Activated CD4-positive, alpha-beta memory T cell treated with anti-CD3 and anti-CD28 coated beads, Interleukin-2, amount 10 ng/mL, durations not matched to agents 7 days and 5 days (primary cell): ENCODE measurements at regions not wholly inside any gene's neighbourhood (a gene's known extent, or its start where the extent isn't known, plus 50 kb on each side); places are given as distances from the start of the nearest gene placed in this dataset.

Source experiments
- CTCF ChIA-PET: fragments of 350-600 bp; sonication (Branson Sonifier 250); formaldehyde crosslinking; loops from one replicate; lab custom pipeline; 2021; ENCODE audit warnings: antibody characterized with exemption, inconsistent platforms; lab: Charles Lee
- POLR2A ChIA-PET: fragments of 350-600 bp; sonication (Branson Sonifier 250); formaldehyde crosslinking; loops from one replicate; lab custom pipeline; 2021; ENCODE audit warnings: antibody characterized with exemption; lab: Charles Lee
- DNase-seq: peaks from one replicate; pipeline ENCODE4 v3.0.0-alpha.2; 2020
- H3K27ac Mint-ChIP-seq: one replicate; pipeline ENCODE4 v1.8.0; 2021; ENCODE audit warnings: mild to moderate bottlenecking, mixed read lengths
- H3K27me3 Mint-ChIP-seq: one replicate; pipeline ENCODE4 v1.8.0; 2021; ENCODE audit warnings: mixed read lengths
- H3K36me3 Mint-ChIP-seq: one replicate; pipeline ENCODE4 v1.8.0; 2021; ENCODE audit warnings: low read depth, mixed read lengths
- H3K4me1 Mint-ChIP-seq: one replicate; pipeline ENCODE4 v1.8.0; 2021; ENCODE audit warnings: mixed read lengths
- H3K4me3 Mint-ChIP-seq: one replicate; pipeline ENCODE4 v1.8.0; 2021; ENCODE audit warnings: mild to moderate bottlenecking, mixed read lengths
- H3K9me3 Mint-ChIP-seq: one replicate; pipeline ENCODE4 v1.8.0; 2021; ENCODE audit warnings: mixed read lengths

DNA sequence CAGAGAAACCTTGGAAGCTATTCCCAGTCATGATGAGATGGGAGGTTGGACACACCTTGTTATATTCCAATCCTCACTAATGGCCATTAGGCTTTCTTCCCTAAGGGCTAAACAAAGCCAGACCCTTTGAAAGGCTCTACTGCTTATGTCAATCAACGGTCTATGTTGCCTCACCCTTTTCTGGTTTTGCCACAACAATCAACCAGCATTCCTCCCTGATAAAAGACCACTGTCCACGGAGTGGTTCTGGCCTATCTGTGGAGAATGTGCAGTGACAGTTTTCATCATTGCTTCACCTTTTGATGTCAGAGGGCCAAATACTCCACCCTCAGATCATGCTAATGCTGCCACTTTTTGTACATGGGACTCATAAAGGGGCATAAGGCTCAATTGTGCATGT lies 913.4 kb downstream of the RPA4 start:
- POLR2A ChIA-PET, result no interaction called here

DNA sequence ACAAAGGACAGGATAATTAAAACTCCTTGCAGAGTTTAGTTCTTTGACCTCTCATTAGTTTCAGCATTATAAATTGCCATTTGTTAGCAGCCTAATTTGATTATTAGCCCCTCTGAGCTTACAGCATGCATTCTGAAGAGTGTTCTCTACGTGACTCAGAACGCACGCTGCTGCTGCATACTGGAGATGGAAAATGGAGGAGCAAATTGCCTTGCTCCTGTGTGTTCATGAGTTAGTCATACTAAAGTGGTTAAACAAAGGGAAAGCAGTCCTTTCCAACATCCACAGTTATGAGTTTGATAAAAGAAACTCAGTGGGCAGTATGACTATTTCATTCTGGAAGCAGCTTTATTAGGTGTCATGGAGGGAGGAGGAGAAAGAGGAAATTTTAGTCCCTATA lies 922.5 kb downstream of the RPA4 start:
- Mint-ChIP-seq H3K36me3 (no peaks in the 10 kb centered on the region), H3K4me3 (no peak overlapping the region), H3K4me1 (no peaks in the 10 kb centered on the region), H3K9me3 (no peaks in the 10 kb centered on the region), H3K27ac (no peak overlapping the region), H3K27me3 (no peaks in the 10 kb centered on the region)
- ChIA-PET POLR2A (no interaction called here), CTCF (no interaction called here)
- DNase-seq, result no peak

More for the DNA sequence above, 913.4 kb downstream of the RPA4 start:
- H3K36me3 Mint-ChIP-seq, result no peaks in the 10 kb centered on the region
- H3K27me3 Mint-ChIP-seq, result no peaks in the 10 kb centered on the region
- CTCF ChIA-PET, result no interaction called here
- H3K4me3 Mint-ChIP-seq, result no peak overlapping the region
- no peaks in the 10 kb centered on the region for H3K4me1 Mint-ChIP-seq
- H3K9me3 Mint-ChIP-seq, result no peaks in the 10 kb centered on the region
- DNase-seq, result no peak
- no peak overlapping the region for H3K27ac Mint-ChIP-seq

DNA sequence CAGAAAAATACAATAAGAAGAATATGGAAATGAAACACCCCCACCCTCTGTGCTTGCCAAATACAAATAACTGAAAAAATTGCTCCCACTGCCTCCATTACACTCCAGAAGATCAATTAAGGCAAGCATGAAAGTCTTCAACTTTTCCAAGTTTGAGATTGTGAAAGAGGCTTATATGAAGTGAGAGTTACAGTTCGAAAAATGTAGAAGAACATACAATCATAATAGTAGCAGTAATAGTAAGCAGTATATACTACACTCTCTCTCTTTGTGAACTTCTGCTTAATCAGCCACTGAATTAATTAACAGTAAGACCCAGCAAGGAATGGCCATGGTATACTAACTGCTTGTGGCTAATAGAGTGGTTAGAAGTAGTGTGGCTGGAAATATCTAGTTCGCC lies 923.2 kb downstream of the RPA4 start:
- no peak overlapping the region for H3K4me3 Mint-ChIP-seq
- POLR2A ChIA-PET, result no interaction called here
- no peaks in the 10 kb centered on the region for H3K9me3 Mint-ChIP-seq
- no peak overlapping the region for H3K27ac Mint-ChIP-seq
- no peaks in the 10 kb centered on the region for H3K27me3 Mint-ChIP-seq
- CTCF ChIA-PET, result no interaction called here
- no peaks in the 10 kb centered on the region for H3K36me3 Mint-ChIP-seq
- H3K4me1 Mint-ChIP-seq, result no peaks in the 10 kb centered on the region
- DNase-seq, result no peak

DNA sequence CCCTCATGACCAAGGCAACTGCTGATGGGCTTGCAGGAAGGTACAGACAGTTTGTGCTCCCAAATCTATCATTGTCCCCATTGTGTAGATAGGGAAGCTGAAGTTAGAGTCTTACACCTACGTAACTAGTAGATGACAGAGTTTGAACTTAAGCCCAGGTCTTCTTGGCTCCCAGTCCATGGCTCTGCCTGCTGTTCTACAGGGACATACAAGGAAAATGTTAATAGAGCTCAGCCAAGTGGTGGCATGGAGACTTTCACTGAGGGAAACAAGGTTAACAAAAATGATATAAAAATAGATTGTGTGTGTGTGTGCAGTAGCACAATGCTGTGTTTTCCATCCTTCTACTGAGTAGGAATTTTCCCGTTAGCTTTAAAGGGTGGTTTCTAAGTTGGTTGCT lies 936.5 kb downstream of the RPA4 start:
- Mint-ChIP-seq H3K27me3 (no peaks in the 10 kb centered on the region), H3K27ac (no peak overlapping the region), H3K36me3 (no peaks in the 10 kb centered on the region), H3K4me3 (no peak overlapping the region), H3K9me3 (no peaks in the 10 kb centered on the region), H3K4me1 (no peaks in the 10 kb centered on the region)
- no peak for DNase-seq
- CTCF ChIA-PET, result no interaction called here
- POLR2A ChIA-PET, result no interaction called here

DNA sequence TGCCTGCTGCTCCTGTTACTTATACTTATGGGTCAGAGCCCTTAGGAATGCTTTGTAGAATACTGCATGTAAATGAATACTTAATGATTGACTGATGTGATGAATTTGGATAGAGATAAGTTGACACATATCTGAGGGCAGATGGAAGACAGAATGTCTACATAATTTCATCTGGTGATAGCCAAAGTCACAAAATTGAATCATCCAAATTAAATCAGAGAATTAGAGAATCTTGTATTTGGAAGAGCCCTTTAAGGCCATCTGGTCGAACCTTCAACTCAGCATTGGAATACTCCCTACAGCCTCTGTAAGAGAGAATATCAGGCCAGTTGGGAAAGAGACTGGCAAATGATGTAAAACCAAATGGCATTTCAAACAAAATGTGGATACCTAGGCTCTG lies 944.8 kb downstream of the RPA4 start:
- CTCF ChIA-PET, result no interaction called here
- H3K4me3 Mint-ChIP-seq, result no peak overlapping the region
- H3K4me1 Mint-ChIP-seq, result no peaks in the 10 kb centered on the region
- no peaks in the 10 kb centered on the region for H3K9me3 Mint-ChIP-seq
- POLR2A ChIA-PET, result no interaction called here
- H3K36me3 Mint-ChIP-seq, result no peaks in the 10 kb centered on the region
- H3K27ac Mint-ChIP-seq, result no peak overlapping the region
- no peak for DNase-seq
- H3K27me3 Mint-ChIP-seq, result no peaks in the 10 kb centered on the region

DNA sequence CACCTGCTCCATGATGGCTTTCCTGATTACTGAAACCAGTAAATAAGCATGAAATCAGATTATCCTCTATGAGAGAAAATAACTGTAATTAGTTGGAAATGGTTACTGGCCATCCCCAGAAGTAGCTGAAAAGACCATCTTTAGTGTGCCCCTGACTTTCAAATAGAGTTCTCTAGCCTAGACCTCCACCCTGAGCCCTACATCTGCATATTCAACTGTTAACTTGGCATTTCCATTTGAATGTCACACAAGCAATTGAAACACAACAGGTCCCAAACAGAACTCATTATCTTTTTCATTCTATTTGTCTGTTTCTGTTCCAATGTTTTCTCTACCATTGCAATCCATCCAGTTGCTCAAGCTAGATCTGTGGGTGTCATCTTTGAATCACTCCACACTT lies 952.3 kb downstream of the RPA4 start:
- Mint-ChIP-seq H3K4me3 (no peak overlapping the region), H3K4me1 (no peaks in the 10 kb centered on the region), H3K27me3 (no peaks in the 10 kb centered on the region), H3K9me3 (no peaks in the 10 kb centered on the region), H3K36me3 (no peaks in the 10 kb centered on the region), H3K27ac (no peak overlapping the region)
- DNase-seq, result no peak
- POLR2A ChIA-PET, result no interaction called here
- CTCF ChIA-PET, result no interaction called here

DNA sequence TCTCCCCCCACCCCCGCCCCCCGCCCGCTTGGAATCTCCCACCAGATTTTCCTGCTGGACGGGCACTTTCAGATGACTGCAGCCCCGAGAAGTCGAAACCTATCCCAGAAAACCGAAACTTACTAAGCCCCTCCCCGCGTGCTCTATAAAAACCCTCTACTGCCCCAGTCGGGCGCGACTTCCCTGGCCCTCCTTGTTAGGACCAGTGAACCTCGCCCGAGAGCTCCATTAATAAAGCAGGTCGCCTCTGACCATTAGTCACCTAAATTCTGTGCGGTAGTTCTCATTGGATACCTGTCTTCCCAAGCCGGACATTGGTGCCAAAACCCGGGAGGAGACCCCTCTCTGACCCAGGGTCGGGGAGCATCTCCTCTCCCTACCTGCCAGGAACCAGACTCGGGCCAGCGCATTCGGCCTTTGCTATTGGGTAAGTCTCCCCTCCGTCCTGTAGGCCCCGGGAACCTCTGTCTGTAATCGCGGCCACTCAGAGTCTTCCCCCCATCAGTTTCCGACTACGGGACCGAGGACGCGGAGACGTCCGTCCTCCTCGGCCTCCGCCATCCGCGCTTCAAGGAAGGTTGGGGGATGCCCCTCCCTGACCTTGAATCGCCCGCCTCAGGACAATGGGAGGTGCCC lies 958.0 kb downstream of the RPA4 start:
- no peaks in the 10 kb centered on the region for H3K4me1 Mint-ChIP-seq
- H3K9me3 Mint-ChIP-seq, result peaks cover 20% of the 10 kb centered on the region
- H3K36me3 Mint-ChIP-seq, result no peaks in the 10 kb centered on the region
- H3K27me3 Mint-ChIP-seq, result no peaks in the 10 kb centered on the region
- DNase-seq, result no peak
- H3K4me3 Mint-ChIP-seq, result no peak overlapping the region
- H3K27ac Mint-ChIP-seq, result no peak overlapping the region
- POLR2A ChIA-PET, result no interaction called here
- CTCF ChIA-PET, result no interaction called here

DNA sequence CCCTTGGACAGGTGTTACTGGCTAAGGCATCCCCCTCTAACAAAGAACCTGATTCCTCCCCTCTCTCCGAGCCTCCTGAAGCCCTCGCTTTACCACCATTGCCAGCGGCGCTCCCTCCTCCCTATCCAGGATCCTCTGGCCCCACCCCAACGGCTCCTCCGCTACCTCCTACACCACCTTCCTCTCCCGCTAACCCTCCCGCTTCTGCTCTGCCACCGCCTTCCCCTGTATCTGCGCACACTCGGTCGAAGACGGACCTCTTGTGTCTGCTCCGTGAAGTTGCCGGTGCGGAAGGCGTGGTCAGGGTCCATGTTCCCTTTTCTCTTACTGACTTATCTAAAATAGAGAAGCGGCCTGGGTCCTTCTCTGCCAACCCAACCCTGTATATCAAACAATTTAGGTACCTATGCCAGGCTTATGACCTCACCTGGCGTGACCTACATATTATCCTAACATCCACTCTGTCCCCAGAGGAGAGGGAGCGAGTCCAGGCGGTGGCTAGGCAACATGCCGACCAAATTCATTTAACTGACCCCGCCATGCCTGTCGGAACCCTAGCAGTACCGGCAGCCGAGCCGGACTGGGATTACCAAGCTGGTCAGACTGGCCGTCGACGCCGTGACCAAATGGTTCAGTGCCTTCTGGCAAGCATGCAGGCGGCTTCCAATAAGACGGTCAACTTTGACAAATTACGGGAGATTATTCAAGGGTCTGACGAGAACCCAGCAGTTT lies 958.9 kb downstream of the RPA4 start:
- H3K27me3 Mint-ChIP-seq, result no peaks in the 10 kb centered on the region
- no peak for DNase-seq
- ChIA-PET CTCF (no interaction called here), POLR2A (no interaction called here)
- no peak overlapping the region for H3K4me3 Mint-ChIP-seq
- H3K36me3 Mint-ChIP-seq, result no peaks in the 10 kb centered on the region
- no peak overlapping the region for H3K27ac Mint-ChIP-seq
- H3K9me3 Mint-ChIP-seq, result peaks cover 25% of the 10 kb centered on the region
- H3K4me1 Mint-ChIP-seq, result no peaks in the 10 kb centered on the region

DNA sequence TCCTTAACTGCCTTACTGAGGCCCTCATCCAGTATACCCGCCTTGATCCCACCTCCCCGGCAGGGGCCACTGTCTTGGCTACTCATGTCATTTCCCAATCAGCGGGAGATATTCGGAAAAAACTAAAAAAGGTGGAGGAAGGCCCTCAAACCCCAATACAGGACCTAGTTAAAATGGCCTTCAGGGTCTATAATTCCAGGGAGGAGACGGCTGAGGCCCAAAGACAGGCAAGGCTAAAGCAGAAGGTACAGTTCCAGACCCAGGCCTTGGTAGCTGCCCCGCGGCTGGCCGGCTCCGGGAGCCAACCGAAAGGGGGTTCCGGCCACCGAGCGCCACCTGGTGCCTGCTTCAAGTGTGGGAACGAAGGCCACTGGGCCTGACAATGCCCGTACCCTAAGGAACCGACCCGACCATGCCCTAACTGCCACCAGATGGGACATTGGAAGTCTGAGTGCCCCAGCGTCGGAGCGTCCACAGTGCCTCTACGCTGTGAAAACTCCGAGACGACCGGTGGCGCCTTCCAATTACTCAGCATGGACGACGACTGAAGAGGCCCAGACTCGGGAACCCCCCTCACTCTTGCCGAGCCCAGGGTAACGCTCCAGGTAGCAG lies 959.6 kb downstream of the RPA4 start:
- CTCF ChIA-PET, result no interaction called here
- H3K27me3 Mint-ChIP-seq, result no peaks in the 10 kb centered on the region
- no peak overlapping the region for H3K4me3 Mint-ChIP-seq
- no peaks in the 10 kb centered on the region for H3K36me3 Mint-ChIP-seq
- POLR2A ChIA-PET, result no interaction called here
- H3K27ac Mint-ChIP-seq, result no peak overlapping the region
- no peaks in the 10 kb centered on the region for H3K4me1 Mint-ChIP-seq
- peaks cover 29% of the 10 kb centered on the region for H3K9me3 Mint-ChIP-seq
- no peak for DNase-seq

DNA sequence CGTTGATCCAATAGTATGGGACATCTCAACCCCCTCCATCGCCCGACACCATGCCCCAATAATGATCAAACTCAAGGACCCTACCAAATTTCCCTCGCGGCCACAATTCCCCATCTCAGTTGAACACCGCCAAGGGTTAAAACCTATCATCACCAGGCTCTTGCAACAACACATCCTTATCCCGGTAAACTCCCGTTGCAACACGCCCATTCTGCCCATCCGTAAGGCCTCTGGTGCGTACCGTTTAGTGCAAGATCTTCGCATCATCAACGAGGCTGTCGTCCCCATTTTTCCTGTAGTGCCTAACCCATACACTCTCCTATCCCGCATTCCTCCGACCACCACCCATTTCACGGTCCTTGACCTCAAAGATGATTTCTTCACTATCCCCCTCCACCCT lies 960.5 kb downstream of the RPA4 start:
- CTCF ChIA-PET, result no interaction called here
- Mint-ChIP-seq H3K27me3 (no peaks in the 10 kb centered on the region), H3K4me1 (no peaks in the 10 kb centered on the region), H3K4me3 (no peak overlapping the region), H3K9me3 (peaks cover 34% of the 10 kb centered on the region), H3K27ac (no peak overlapping the region), H3K36me3 (no peaks in the 10 kb centered on the region)
- POLR2A ChIA-PET, result no interaction called here
- no peak for DNase-seq

DNA sequence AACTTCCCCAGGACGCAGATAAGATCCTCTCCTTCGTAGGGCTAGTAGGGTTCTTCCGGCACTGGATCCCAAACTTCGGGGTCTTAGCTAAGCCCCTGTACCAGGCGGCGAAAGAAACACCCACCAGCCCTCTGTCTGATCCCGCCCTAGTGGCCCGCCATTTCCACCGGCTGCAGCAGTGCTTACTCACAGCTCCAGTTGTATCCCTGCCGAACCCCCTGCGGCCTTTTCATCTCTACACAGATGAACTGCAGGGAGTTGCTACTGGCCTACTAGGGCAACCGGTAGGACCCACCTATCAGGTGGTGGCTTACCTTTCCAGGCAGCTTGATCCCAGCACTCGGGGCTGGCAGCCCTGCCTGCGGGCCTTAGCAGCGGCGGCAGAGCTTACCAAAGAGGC lies 961.2 kb downstream of the RPA4 start:
- Mint-ChIP-seq H3K27ac (no peak overlapping the region), H3K4me3 (no peak overlapping the region), H3K27me3 (no peaks in the 10 kb centered on the region), H3K4me1 (no peaks in the 10 kb centered on the region), H3K9me3 (peaks cover 34% of the 10 kb centered on the region), H3K36me3 (no peaks in the 10 kb centered on the region)
- DNase-seq, result no peak
- POLR2A ChIA-PET, result no interaction called here
- CTCF ChIA-PET, result no interaction called here

DNA sequence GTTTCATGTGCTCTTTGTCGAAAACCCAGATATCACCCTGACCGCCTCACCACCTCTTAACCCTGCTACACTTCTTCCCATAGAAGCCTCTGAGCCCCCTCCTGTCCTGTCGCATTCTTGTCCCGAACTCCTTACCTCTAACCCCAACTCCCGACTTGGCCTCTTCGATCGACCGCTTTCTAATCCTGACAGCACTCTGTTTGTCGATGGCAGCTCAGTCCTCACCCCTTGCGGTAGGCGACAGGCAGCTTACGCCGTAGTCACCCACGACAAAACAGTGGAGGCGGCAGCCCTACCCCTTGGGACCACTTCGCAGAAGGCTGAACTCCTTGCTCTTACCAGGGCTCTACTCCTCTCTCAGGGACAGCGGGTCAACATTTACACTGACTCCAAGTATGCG lies 961.7 kb downstream of the RPA4 start:
- Mint-ChIP-seq H3K4me1 (no peaks in the 10 kb centered on the region), H3K27ac (no peak overlapping the region), H3K27me3 (no peaks in the 10 kb centered on the region), H3K36me3 (no peaks in the 10 kb centered on the region), H3K9me3 (peaks cover 34% of the 10 kb centered on the region), H3K4me3 (no peak overlapping the region)
- ChIA-PET CTCF (no interaction called here), POLR2A (no interaction called here)
- DNase-seq, result no peak

DNA sequence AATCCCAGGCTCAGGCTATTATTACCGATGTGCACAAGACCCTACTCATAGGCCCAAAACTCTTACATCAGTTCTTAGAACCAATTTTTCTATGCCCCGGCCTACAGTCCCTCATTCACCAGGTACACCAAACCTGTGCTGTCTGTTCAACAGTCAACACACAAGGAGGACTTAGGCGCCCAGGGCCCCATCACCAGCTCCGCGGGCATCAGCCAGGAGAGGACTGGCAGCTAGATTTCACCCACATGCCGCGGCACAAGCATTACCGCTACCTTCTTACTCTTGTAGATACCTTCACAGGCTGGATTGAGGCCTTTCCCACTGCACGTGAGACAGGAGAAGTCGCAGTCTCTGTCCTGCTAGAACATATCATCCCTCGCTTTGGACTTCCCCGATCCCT lies 962.5 kb downstream of the RPA4 start:
- Mint-ChIP-seq H3K4me3 (no peak overlapping the region), H3K27me3 (no peaks in the 10 kb centered on the region), H3K4me1 (no peaks in the 10 kb centered on the region), H3K36me3 (no peaks in the 10 kb centered on the region), H3K9me3 (peaks cover 34% of the 10 kb centered on the region), H3K27ac (no peak overlapping the region)
- POLR2A ChIA-PET, result no interaction called here
- DNase-seq, result no peak
- CTCF ChIA-PET, result no interaction called here

DNA sequence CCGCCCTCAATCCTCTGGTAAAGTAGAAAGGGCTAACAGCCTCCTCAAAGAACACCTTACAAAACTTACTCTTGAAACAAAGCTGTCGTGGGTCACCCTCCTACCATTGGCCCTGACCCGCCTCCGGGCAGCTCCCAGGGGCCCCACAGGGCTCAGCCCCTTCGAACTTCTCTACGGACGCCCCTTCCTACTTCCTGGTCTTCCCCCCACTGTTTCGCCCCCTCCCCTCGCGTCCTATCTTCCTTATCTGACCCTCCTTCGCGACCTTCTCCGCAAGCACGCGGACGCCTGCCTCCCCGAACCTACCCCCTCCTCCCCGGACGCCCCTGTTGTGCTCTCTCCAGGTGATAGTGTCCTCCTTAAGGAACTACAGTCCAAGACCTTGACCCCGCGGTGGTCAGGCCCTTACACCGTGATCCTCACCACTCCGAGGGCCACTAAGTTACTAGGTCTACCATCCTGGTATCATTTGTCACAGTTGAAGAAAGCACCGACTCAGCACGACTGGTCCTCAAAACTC lies 963.1 kb downstream of the RPA4 start:
- Mint-ChIP-seq H3K4me3 (no peak overlapping the region), H3K4me1 (no peaks in the 10 kb centered on the region), H3K36me3 (no peaks in the 10 kb centered on the region), H3K9me3 (peaks cover 34% of the 10 kb centered on the region), H3K27ac (no peak overlapping the region), H3K27me3 (no peaks in the 10 kb centered on the region)
- no peak for DNase-seq
- ChIA-PET POLR2A (no interaction called here), CTCF (no interaction called here)
